ENCODE measurements at regions not wholly inside any gene's neighbourhood (a gene's known extent, or its start where the extent isn't known, plus 50 kb on each side); places are given as distances from the start of the nearest gene placed in this dataset.

GRCh38 chr12:24191117-24191516 lies 241.6 kb upstream of the SOX5 start:
- Histone ChIP-seq H4K20me1 (replicated peaks; ENCODE audit: control insufficient read depth, extremely low read depth, insufficient read depth, low read length) (no peaks in the 10 kb centered on the region), H3K4me3 (replicated peaks in 1 of 3; ENCODE audit: insufficient read depth in 1 of 3, low read depth in 1 of 3, low read length in 3 of 3) (no peak overlapping the region), H3K79me2 (ENCODE audit: control insufficient read depth, insufficient read depth, low read length) (no peaks in the 10 kb centered on the region), H2AFZ (ENCODE audit: low read depth, low read length) (no peak overlapping the region), H3K4me1 (ENCODE audit: control insufficient read depth, extremely low read depth, insufficient read depth, low read length) (no peaks in the 10 kb centered on the region), H3K9ac (replicated peaks; ENCODE audit: extremely low read depth, insufficient read depth, low read length) (no peak overlapping the region), H3K27me3 (ENCODE audit: control insufficient read depth in 2 of 2, insufficient read depth in 2 of 2, low read length in 2 of 2) (no peaks in the 10 kb centered on the region), H3K4me2 (ENCODE audit: insufficient read depth, low read length) (no peak overlapping the region), H3K9me1 (replicated peaks; ENCODE audit: control insufficient read depth, extremely low read depth, insufficient read depth, low read length) (no peaks in the 10 kb centered on the region), H3K9me3 (replicated peaks; ENCODE audit: control insufficient read depth, insufficient read depth, low read length) (no peaks in the 10 kb centered on the region), H3K36me3 (ENCODE audit: control insufficient read depth in 2 of 2, extremely low read depth in 1 of 2, insufficient read depth in 2 of 2, low read length in 2 of 2) (no peaks in the 10 kb centered on the region), H3K27ac (ENCODE audit: insufficient read depth, low read depth, low read length) (no peak overlapping the region)
- POLR2A ChIA-PET, result no interaction called here
- DNase-seq (ENCODE audit: low read depth, low spot score) (no peak), FAIRE-seq (no peak)
- intact Hi-C loops (cut with micrococcal nuclease) (no loop called here), dilution Hi-C loops (cut with MboI; ENCODE audit: extremely low pct_ligation_motif_present, low sequenced_read_pairs) (no loop called here)
- BruUV-seq (replicated peaks), result no TSS peak
- TF ChIP-seq MYC (IDR thresholded peaks at IDR 0.05; ENCODE audit: low read depth, low read length) (no peak), FOS (IDR thresholded peaks at IDR 0.05; ENCODE audit: borderline replicate concordance, insufficient read depth, low read length) (no peak), GATA2 (IDR thresholded peaks at IDR 0.05; ENCODE audit: insufficient read depth, insufficient read length, low read depth, low read length) (no peak), JUN (IDR thresholded peaks at IDR 0.05; ENCODE audit: borderline replicate concordance, insufficient read depth, insufficient read length, low read depth) (no peak), EZH2 (IDR thresholded peaks at IDR 0.05; ENCODE audit: borderline replicate concordance, low read depth, low read length, severe bottlenecking) (no peak), POLR2A (IDR thresholded peaks at IDR 0.05; ENCODE audit: low read depth, low read length) (no peak), POLR2AphosphoS5 (IDR thresholded peaks at IDR 0.05; ENCODE audit: insufficient read depth, low read depth, low read length) (no peak), MAX (IDR thresholded peaks at IDR 0.05; ENCODE audit: insufficient read depth, insufficient read length) (no peak)
- TF ChIP-seq, protein P1, sequence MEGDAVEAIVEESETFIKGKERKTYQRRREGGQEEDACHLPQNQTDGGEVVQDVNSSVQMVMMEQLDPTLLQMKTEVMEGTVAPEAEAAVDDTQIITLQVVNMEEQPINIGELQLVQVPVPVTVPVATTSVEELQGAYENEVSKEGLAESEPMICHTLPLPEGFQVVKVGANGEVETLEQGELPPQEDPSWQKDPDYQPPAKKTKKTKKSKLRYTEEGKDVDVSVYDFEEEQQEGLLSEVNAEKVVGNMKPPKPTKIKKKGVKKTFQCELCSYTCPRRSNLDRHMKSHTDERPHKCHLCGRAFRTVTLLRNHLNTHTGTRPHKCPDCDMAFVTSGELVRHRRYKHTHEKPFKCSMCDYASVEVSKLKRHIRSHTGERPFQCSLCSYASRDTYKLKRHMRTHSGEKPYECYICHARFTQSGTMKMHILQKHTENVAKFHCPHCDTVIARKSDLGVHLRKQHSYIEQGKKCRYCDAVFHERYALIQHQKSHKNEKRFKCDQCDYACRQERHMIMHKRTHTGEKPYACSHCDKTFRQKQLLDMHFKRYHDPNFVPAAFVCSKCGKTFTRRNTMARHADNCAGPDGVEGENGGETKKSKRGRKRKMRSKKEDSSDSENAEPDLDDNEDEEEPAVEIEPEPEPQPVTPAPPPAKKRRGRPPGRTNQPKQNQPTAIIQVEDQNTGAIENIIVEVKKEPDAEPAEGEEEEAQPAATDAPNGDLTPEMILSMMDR (IDR thresholded peaks at IDR 0.05; ENCODE audit: extremely low read depth in 1 of 2, insufficient read depth in 1 of 2, low read depth in 1 of 2, low read length in 2 of 2), result no peak
- CTCF ChIA-PET, result no interaction called here
